ENCODE measurements at regions not wholly inside any gene's neighbourhood (a gene's known extent, or its start where the extent isn't known, plus 50 kb on each side); places are given as distances from the start of the nearest gene placed in this dataset.
"Not testable (repeated sequence)": the region's sequence is repeated elsewhere in the genome, so short reads cannot be mapped to it uniquely, and the experiment has no call there.

DNA sequence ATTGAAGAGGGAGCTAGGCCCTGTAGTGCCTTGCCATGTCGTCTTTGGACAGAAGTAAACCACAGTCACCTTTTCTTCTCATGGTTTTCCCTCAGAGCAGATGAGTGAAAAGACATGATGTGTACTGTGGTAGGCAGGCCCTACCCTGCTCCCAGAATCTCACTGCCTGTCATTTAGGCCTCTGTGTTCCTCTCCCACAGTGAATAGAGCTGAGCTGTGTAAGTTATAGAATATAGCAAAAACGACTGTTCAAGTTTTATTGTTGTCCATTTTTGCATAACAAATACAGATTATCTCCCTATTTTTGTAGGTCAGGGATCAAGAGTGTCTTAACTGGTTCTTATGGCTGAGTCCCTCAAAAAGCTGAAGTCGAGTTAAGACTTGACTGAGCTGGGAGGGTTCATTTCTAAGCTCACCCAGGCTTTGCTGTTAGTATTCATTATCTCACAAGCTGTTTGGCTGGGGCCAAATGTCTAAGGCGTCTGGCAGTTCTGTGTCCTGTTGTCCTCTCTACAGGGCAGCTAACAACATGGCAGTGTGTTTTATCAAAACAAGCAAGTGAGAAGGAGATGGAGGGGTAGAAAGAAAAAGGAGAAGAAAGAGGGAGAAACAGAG lies 780.9 kb upstream of the POM121L12 start:
- in situ Hi-C loops (cut with HindIII; ENCODE audit: low sequenced_read_pairs), result no loop called here
- no peak for DNase-seq (ENCODE audit: low spot score)

DNA sequence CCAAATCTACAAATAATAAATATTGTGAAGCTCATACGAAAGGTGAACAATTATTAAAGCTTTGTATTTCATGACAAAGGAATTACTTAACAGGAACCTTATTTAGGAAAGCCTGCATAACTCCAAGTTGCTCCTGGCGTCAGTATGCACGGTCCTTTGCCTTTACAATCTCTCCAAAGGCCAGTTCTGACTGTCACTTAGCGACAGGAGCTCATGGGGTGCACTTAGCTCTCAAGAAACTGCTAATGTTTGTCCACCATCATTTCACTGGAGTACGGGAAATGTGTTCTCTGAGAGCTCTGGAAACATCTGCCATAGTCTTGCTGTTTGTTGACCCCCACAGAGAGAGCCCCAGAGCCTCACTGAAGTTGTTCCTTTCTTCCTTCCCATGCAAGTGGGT lies 781.5 kb upstream of the POM121L12 start:
- in situ Hi-C loops (cut with HindIII; ENCODE audit: low sequenced_read_pairs), result no loop called here
- DNase-seq (ENCODE audit: low spot score), result no peak

DNA sequence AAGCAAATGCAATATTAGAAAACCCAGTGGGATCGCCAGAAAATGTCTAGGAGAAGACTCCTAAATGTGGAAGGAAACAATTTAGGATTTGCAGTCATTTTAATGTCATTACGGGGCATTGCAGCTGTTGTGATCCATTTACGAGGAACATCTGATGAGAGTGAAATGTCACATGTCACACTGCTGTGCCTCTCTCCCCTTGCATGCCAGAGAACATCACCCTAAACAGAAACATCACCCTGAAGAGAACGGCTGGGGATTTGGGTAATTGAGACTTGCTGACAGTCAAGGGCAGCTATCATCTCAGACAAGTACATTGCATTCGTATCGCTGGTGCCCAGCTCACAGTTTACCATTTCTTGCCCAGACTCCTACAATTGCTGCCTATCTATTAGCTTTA lies 785.7 kb upstream of the POM121L12 start:
- DNase-seq (ENCODE audit: low spot score), result no peak
- in situ Hi-C loops (cut with HindIII; ENCODE audit: low sequenced_read_pairs), result no loop called here

DNA sequence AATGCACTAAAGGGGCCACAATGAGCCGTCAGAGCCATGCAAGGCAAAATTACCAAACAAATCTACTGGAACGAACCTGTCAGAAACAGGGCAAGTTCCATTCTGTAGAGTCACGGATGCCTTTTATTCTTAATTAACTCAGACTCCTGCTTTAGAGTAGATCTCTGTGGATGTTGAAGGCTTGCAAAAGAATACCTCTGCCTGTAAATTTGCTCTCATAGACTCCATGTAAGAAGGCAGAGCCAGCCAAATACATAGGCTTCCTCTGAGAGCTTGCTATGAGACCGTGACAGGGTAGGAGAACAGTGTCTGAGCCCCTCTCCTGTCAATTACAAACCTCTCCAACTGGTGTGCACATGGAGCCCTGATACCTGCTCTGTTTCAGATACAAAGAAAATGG lies 787.9 kb upstream of the POM121L12 start:
- in situ Hi-C loops (cut with HindIII; ENCODE audit: low sequenced_read_pairs), result no loop called here
- DNase-seq (ENCODE audit: low spot score), result no peak

DNA sequence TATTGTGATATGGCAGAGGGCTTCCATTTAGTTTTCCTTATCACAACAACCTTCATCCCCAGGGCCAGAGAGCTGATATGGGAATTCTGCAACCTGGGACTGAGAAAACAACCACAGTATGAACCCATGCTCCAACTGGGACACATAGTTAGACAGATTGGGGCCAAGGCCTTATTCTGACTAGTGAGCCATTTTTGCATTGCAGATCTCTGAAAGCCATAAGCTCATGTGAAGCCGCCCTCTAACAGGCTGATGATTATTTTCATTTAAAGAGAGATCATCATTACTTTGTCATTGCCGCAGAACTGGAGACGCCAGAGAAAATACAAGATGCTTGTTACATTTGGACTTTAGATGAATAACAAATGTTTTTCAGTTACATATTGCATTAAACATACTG lies 791.7 kb upstream of the POM121L12 start:
- no peak for DNase-seq (ENCODE audit: low spot score)

DNA sequence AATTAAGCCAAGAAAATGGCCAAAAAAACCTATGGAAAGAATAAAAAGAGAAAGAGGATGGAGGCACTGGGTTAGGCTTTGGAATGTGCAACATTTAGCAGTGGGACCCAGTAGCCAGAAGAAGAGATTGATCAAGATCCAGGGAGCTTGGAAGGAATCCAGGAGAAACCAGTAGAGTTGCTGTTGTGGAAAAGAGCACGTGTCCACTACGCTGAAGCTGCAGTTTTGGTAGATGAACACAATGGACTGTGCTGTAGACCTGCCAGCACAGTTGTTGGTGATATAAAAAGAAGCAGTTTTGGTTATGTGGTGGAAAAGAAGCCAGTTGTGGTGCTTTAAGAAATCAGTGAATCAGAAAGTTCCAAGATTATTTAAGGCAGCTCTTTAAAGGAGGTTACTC lies 802.2 kb upstream of the POM121L12 start:
- in situ Hi-C loops (cut with HindIII; ENCODE audit: low sequenced_read_pairs), result no loop called here
- DNase-seq (ENCODE audit: low spot score), result no peak

More for the DNA sequence above, 791.7 kb upstream of the POM121L12 start:
- in situ Hi-C loops (cut with HindIII; ENCODE audit: low sequenced_read_pairs), result no loop called here

DNA sequence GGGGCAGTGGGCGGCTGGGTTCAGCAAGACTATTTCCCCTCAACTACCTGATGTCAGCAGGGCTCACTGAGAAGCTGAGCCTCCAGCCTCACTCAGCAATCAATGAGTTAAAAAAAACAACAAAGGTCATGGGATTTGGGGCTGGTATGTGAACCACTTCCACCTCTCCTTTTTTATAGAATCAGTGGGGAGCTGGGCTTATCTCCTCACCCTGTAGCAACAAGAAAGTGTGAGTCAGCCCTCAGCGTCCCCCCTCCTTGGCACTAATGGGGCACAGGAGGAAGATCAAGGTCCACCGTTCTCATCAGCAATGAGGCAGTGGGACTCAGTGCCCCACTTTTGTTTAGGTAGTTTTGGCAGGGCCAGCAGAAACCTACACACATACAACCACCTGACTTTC lies 823.5 kb upstream of the POM121L12 start:
- in situ Hi-C loops (cut with HindIII; ENCODE audit: low sequenced_read_pairs), result no loop called here
- no peak for DNase-seq (ENCODE audit: low spot score)

DNA sequence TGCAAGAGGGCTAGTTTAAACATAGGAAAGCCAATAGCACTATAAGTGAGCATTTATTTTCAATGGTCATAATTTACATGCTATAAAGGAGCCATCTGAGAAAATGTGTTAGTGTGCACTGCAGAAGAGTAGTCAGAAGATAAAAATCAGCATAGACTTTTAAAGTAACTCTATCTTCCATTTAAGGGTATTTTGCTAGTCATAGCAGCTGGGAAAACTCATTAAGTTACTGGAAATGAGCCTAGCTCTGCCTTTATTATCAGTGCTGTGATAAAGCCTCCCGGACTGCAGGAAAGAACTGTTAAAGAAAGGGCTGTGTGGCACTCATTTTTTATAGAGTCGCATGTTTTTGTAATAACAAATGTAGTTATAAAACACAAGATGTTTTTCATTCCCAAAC lies 825.8 kb upstream of the POM121L12 start:
- in situ Hi-C loops (cut with HindIII; ENCODE audit: low sequenced_read_pairs), result no loop called here
- DNase-seq (ENCODE audit: low spot score), result no peak

DNA sequence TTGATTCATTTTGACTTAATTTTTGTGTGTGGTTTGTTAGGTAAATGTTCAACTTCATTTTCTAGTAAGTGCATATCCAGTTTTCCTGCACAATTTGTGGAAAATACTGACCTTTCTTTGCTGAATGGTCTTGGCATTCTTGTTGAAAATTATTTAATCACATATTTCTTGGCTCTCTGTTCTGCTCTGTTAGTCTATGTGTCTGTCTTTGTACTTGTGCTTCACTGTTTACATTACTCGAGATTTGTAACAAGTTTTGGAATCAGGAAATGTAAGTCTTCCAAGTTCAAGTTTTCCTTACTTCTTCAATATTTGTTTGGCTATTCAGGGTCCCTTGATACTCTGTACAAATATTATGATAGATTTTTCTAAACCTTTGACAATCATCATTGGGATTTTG lies 838.2 kb upstream of the POM121L12 start:
- in situ Hi-C loops (cut with HindIII; ENCODE audit: low sequenced_read_pairs), result no loop called here
- DNase-seq (ENCODE audit: low spot score), result no peak

DNA sequence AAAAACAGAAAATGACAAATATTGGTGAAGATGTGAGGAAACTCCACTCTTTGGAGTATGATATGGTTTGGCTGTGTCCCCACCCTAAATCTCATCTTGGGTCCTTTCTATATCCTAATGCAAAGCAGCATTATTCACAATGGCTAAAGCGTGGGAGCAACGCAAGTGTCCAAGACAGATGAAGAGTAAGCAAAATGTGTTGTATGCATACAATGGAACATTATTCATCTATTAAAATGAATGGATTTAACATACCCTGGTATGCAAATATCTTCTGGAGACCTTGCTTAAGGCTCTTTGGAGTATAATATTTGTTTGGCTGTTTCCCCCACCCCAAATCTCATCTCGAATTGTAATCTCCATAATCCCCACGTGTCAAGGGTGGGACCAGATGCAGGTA lies 839.8 kb upstream of the POM121L12 start:
- no peak for DNase-seq (ENCODE audit: low spot score)
- in situ Hi-C loops (cut with HindIII; ENCODE audit: low sequenced_read_pairs), result no loop called here

DNA sequence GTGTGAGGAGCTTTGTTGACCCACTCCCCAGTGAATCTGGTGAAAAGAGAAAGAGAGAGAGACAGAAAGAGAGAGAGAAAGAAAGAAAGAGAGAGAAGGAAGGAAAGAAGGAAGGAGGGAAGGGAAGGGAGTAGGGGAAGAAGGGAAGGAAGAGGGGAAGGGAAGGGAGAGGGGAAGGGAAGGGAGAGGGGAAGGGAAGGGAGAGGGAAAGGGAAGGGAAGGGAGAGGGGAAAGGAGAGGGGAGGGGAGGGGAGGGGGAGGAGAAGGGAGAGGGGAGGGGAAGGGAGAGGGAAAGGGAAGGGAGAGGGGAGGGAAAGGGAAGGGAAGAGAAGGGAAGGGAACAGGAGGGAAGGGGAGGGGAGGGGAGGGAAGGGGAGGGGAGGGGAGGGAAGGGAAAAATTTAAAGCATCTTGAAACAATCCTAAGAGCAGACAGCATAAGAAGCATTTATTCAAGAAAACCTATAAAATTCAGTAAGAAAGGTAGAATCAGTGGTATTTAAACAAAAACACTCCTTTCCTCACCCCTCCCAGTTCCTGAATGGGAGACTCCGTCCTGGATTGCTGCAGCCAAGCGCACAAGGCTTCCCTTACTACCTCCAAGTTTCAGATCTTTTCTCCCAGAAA lies 846.2 kb upstream of the POM121L12 start:
- in situ Hi-C loops (cut with HindIII; ENCODE audit: low sequenced_read_pairs), result no loop called here
- no peak for DNase-seq (ENCODE audit: low spot score)

DNA sequence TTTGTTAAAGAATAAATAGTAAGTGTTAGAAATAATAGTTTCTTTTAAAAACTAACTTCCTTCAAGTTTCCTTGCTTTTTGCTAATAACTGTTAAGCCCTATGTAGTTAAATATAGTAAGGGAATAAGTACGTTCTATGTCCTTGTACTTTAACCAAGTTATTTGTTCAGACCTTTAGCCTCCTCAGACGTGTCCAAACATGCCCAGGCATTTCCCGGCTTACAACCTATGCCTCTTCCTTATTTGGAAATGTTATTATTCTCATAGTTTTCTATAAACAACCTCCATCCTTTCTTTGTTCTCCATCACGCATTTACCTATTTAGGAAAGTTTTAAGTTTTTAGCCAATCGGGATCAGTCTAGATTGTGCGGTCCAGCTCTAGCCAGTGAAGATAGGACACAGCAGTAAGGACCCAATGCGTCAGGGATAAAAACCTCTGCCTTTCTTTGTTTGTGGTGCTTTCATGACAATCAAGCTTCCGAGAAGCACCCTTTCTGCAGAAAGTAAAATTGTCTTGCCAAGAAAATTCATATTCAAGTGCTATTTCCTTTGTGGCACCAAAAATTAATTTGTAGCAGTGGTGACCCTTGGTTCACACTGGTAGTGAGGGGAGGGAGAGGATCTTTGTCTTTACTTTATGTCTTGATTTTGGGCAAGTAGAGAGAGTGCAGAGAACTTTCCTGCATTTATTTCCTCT lies 851.3 kb upstream of the POM121L12 start:
- in situ Hi-C loops (cut with HindIII; ENCODE audit: low sequenced_read_pairs), result no loop called here
- DNase-seq (ENCODE audit: low spot score), result no peak

DNA sequence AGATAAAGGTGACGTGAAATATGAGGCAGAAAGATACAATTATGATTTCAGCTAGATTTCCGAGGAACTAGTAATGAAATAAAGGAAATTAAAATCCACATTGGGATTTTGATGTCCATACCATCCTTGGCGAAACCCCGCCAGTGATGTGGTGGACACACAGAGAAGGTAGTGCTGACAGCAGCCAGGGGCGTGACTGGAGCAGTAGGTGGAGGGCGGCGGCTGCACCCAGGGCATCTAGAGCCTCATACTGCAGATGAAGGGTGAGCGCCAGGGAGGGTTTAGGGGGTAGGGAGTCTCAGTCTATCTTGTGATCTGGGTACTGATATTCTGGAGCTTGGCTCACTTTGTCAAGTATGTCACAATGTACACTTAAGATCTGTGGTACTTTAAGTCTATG lies 855.5 kb upstream of the POM121L12 start:
- DNase-seq (ENCODE audit: low spot score), result no peak
- in situ Hi-C loops (cut with HindIII; ENCODE audit: low sequenced_read_pairs), result no loop called here

DNA sequence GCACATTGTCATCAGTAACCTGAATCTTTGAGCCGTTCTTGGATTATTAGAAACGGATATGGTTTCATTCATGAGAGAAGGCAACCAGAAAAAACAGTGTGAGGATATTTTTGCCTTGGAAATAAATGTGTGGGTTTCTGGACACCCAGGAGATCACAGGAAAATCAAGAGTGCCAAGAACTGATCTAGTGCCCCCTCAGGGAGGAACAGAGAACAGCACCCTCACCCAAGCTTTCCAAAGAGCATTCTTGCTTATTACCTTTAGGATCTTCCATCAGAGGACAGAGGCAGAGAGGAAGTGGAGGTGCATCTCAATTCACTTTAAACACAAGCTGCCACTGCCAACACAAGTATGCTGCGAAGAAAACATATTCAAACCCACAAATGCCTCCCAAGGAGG lies 851.5 kb upstream of the COBL start:
- in situ Hi-C loops (cut with HindIII; ENCODE audit: low sequenced_read_pairs), result no loop called here
- no peak for DNase-seq (ENCODE audit: low spot score)

DNA sequence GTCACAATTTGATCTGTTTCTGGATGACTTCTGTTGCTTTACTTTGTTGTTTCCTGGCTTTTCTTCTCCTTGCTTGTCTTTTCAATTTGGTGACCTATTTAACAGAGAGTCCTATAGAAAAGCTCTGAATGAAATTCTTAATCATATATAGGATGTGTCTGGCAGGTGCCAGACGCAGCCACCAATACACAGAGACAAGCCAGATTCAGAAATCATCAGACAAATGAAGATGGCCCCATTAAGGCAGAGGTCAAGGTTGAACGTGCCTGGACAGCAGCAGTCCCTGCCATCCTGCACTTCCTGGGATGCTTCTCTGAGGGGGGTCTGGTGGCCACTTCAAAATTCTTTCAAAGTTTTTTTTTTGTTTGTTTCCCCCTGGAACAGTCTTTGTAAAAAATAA lies 846.7 kb upstream of the COBL start:
- DNase-seq (ENCODE audit: low spot score), result no peak
- in situ Hi-C loops (cut with HindIII; ENCODE audit: low sequenced_read_pairs), result no loop called here

DNA sequence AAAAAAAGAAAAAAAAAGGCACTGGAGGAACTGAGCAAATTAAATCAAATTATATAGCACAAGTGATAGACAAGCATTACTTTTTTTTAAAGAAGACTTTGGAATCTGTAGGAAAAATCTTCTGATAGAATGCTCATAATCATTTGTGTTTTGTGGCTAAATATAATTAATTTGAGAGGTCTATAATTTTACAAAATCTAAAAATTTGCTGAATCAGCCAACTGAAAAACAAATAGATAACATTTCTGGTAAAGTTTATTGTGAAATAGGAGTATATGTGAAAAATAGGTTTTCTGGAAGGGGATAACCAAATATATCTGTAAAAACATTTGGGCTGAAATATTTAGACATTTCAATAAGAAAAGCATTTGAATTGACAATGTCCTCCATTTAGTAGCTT lies 844.9 kb upstream of the COBL start:
- DNase-seq (ENCODE audit: low spot score), result no peak
- in situ Hi-C loops (cut with HindIII; ENCODE audit: low sequenced_read_pairs), result no loop called here

DNA sequence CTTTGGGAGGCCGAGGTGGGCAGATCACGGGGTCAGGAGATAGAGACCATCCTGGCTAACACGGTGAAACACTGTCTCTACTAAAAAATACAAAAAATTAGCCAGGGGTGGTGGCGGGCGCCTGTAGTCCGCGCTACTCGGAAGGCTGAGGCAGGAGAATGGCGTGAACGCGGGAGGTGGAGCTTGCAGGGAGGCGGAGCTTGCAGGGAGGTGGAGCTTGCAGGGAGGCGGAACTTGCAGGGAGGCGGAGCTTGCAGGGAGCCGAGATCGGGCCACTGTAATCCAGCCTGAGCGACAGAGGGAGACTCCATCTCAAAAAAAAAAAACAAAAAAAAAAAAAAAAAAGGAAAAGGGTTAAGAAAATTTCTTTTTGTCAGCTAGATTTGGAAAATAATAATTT lies 842.8 kb upstream of the COBL start:
- in situ Hi-C loops (cut with HindIII; ENCODE audit: low sequenced_read_pairs); DNase-seq (ENCODE audit: low spot score): not testable (repeated sequence)

DNA sequence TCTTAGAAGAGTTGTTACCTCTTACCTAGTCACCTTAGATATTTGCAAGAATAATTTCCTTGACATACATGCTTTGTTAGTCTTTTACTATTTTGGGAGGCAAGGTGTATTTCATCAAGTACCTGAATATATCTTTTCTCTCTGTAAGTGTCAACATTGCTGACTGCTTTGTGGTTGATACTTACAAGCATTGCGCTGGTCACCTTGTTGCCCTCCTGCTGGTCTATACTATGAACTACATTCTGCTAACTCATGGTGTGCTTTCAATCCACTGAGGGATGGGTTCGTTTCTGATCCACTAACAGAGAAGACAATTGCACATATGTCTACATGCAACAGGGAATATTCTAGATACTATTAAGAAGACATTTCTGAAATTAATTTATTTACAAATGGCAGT lies 837.8 kb upstream of the COBL start:
- in situ Hi-C loops (cut with HindIII; ENCODE audit: low sequenced_read_pairs), result no loop called here
- no peak for DNase-seq (ENCODE audit: low spot score)

DNA sequence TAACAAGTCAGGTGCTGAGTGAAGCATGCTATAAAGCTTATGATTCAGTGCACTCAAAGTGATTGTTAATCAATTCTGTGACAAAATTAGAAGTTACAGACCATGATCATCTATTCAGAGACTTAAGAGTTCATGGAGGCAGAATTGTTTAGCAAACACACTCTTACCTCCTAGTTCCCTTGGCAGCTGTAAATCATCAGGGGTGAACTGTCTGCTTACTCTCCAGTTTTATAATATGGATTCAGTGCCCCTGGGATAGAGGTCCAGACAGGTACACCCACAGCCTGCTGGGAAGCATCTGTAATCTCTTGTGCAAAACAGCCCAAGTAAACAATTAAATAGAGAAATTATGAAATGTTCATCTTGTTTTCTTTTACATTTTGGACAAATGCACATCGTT lies 835.0 kb upstream of the COBL start:
- in situ Hi-C loops (cut with HindIII; ENCODE audit: low sequenced_read_pairs), result no loop called here
- no peak for DNase-seq (ENCODE audit: low spot score)

DNA sequence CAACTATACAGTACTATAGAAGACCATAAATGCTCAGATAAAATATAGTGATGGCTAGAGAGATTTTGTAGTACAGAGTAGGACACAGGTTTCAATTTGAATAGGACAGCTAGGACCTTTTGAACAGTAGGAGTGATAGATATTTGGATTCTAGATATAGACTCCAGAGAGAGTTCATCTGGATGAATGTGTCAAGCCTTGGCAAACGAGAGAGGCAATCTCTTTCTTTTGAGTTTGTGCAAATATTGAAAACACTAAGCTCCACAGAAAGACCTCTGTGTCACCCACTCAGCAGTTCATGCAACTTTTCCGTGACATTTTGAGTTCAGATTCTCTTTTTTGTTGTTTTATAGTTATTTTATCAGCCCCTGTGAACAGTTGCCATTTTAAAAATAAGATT lies 834.3 kb upstream of the COBL start:
- no peak for DNase-seq (ENCODE audit: low spot score)
- in situ Hi-C loops (cut with HindIII; ENCODE audit: low sequenced_read_pairs), result no loop called here
